HK-2 (cell line): ENCODE measurements at regions not wholly inside any gene's neighbourhood (a gene's known extent, or its start where the extent isn't known, plus 50 kb on each side); places are given as distances from the start of the nearest gene placed in this dataset.
"Not testable (repeated sequence)": the region's sequence is repeated elsewhere in the genome, so short reads cannot be mapped to it uniquely, and the experiment has no call there.

Experiments used
- DNase-seq: peaks from one replicate; pipeline ENCODE4 v3.0.0-alpha.2; 2018; ENCODE audit not compliant: unreplicated experiment

- no peak for DNase-seq
Measured at GRCh38 chr13:40355126-40355724, 311.2 kb downstream of the FOXO1 start.

- DNase-seq, result no peak
Measured at GRCh38 chr13:40356011-40356410, 310.4 kb downstream of the FOXO1 start.

- DNase-seq, result not testable (repeated sequence)
Measured at GRCh38 chr13:40356458-40356857, 310.0 kb downstream of the FOXO1 start.

GRCh38 chr13:40362502-40362901 is 303.9 kb downstream of the FOXO1 start:
- no peak for DNase-seq

GRCh38 chr13:40363653-40364052 is 302.8 kb downstream of the FOXO1 start:
- DNase-seq, result no peak

- DNase-seq, result no peak
Measured at GRCh38 chr13:40366119-40366518, 300.3 kb downstream of the FOXO1 start.

GRCh38 chr13:40368127-40368891 is 298.1 kb downstream of the FOXO1 start:
- no peak for DNase-seq

- no peak for DNase-seq
Measured at GRCh38 chr13:40370661-40371060, 295.8 kb downstream of the FOXO1 start.

- DNase-seq, result no peak
Measured at GRCh38 chr13:40371531-40372125, 294.8 kb downstream of the FOXO1 start.

- not testable (repeated sequence) for DNase-seq
Measured at GRCh38 chr13:40373608-40374007, 292.8 kb downstream of the FOXO1 start.

- no peak for DNase-seq
Measured at GRCh38 chr13:40375489-40376171, 290.8 kb downstream of the FOXO1 start.

- DNase-seq, result no peak
Measured at GRCh38 chr13:40376296-40376849, 290.1 kb downstream of the FOXO1 start.

- no peak for DNase-seq
Measured at GRCh38 chr13:40376867-40377535, 289.4 kb downstream of the FOXO1 start.

- DNase-seq, result no peak
Measured at GRCh38 chr13:40377783-40378182, 288.7 kb downstream of the FOXO1 start.

GRCh38 chr13:40379196-40379595 is 287.2 kb downstream of the FOXO1 start:
- no peak for DNase-seq

- DNase-seq, result no peak
Measured at GRCh38 chr13:40379794-40380578, 286.5 kb downstream of the FOXO1 start.

GRCh38 chr13:40381935-40382764 is 284.3 kb downstream of the FOXO1 start:
- DNase-seq, result no peak

GRCh38 chr13:40383132-40383531 is 283.3 kb downstream of the FOXO1 start:
- DNase-seq, result no peak

- DNase-seq, result no peak
Measured at GRCh38 chr13:40383885-40384284, 282.6 kb downstream of the FOXO1 start.
